OCI-LY1 (cell line): ENCODE measurements at regions not wholly inside any gene's neighbourhood (a gene's known extent, or its start where the extent isn't known, plus 50 kb on each side); places are given as distances from the start of the nearest gene placed in this dataset.

Experiments
- CTCF ChIP-seq: fragments of 200-600 bp; sonication (generic), shearing (Covaris generic); IDR thresholded peaks from 2 replicates; pipeline ENCODE4 v1.5.1; 2017; ENCODE audit warnings: mild to moderate bottlenecking, antibody characterized with exemption, low read length, moderate library complexity, mixed read lengths
- EZH2 ChIP-seq: fragments of 200-600 bp; sonication (generic), shearing (Covaris generic); IDR thresholded peaks from 2 replicates; pipeline ENCODE4 v1.8.0; 2017; ENCODE audit warnings: borderline replicate concordance, mixed run types, mild to moderate bottlenecking, antibody characterized with exemption, low read length, moderate library complexity, mixed read lengths

DNA sequence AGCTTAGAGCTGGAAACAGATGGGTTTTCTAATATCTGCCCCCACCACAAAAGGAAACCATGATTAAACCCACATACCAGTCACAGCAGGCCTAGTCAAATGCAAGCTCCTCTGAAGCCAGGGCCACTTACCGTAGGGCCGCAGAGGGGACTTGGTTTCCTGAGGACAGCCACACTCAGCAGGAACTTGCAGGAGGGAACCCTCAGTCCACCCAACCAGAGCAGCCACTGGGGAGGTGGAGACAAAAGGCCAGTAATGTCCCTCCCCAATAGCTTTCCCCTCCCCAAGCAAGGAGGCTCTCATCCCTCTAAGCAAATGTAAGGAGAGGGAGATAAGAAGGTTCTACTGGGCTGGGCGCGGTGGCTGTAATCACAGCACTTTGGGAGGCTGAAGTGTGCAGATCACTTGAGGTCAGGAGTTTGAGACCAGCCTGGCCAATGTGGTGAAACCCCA lies 384.4 kb upstream of the JARID2 start:
- TF ChIP-seq CTCF (no peak), EZH2 (no peak)
